SK-N-MC (cell line): ENCODE measurements at regions not wholly inside any gene's neighbourhood (a gene's known extent, or its start where the extent isn't known, plus 50 kb on each side); places are given as distances from the start of the nearest gene placed in this dataset.

ENCODE experiments used
- EZH2 ChIP-seq: fragments of 200-600 bp; sonication (generic); IDR thresholded peaks from one replicate; pipeline ENCODE4 v1.6.1; 2017; ENCODE audit warnings: antibody characterized with exemption
- POLR2AphosphoS5 ChIP-seq: IDR thresholded peaks from 2 replicates; pipeline ENCODE4 v1.6.1; 2012; ENCODE audit warnings: mild to moderate bottlenecking, low read depth, low read length, borderline replicate concordance

GRCh38 chr16:9381905-9382304 is 290.5 kb downstream of the HAPSTR1 start:
- TF ChIP-seq EZH2 = no peak
- TF ChIP-seq POLR2AphosphoS5 = no peak
